Fibroblast of the aortic adventitia (primary cell): ENCODE measurements at regions not wholly inside any gene's neighbourhood (a gene's known extent, or its start where the extent isn't known, plus 50 kb on each side); places are given as distances from the start of the nearest gene placed in this dataset.

Source experiments
- DNase-seq: peaks from one replicate; pipeline ENCODE4 v3.0.0-alpha.2; 2010; ENCODE audit warnings: low read depth
- H3K4me3 ChIP-seq: 2 replicates; pipeline ENCODE4 v1.5.1; 2011; ENCODE audit warnings: low read depth, mild to moderate bottlenecking, control low read depth, low read length, moderate library complexity
- TF ChIP-seq, protein P1 (sequence below): IDR thresholded peaks from 2 replicates; pipeline ENCODE4 v1.5.1; 2011; ENCODE audit warnings: mild to moderate bottlenecking, low read length, control low read depth, inconsistent platforms; ENCODE audit not compliant: insufficient read depth

DNA sequence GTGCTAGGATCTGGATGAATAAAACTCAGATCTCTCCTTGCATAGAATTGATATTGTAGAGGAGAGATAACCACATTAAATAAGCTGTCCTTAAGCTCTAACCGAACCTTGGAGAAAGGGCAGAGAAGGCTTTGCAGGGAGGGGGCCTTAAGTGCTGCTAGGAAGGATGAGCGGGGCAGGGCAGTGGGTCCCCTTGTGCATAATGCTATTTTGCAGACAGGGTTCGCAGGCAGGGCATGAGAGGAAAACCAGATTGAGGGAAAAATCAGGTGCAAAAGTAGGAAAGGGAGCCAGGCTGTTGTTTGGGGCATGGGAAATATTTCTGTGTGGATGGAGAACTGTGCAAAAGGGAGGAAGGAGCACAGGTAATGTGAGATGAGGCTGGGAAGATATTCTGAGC is 383.0 kb upstream of the JARID2 start:
- no peak overlapping the region for H3K4me3 ChIP-seq
- no peak for DNase-seq
- TF ChIP-seq, protein P1, sequence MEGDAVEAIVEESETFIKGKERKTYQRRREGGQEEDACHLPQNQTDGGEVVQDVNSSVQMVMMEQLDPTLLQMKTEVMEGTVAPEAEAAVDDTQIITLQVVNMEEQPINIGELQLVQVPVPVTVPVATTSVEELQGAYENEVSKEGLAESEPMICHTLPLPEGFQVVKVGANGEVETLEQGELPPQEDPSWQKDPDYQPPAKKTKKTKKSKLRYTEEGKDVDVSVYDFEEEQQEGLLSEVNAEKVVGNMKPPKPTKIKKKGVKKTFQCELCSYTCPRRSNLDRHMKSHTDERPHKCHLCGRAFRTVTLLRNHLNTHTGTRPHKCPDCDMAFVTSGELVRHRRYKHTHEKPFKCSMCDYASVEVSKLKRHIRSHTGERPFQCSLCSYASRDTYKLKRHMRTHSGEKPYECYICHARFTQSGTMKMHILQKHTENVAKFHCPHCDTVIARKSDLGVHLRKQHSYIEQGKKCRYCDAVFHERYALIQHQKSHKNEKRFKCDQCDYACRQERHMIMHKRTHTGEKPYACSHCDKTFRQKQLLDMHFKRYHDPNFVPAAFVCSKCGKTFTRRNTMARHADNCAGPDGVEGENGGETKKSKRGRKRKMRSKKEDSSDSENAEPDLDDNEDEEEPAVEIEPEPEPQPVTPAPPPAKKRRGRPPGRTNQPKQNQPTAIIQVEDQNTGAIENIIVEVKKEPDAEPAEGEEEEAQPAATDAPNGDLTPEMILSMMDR: no peak

DNA sequence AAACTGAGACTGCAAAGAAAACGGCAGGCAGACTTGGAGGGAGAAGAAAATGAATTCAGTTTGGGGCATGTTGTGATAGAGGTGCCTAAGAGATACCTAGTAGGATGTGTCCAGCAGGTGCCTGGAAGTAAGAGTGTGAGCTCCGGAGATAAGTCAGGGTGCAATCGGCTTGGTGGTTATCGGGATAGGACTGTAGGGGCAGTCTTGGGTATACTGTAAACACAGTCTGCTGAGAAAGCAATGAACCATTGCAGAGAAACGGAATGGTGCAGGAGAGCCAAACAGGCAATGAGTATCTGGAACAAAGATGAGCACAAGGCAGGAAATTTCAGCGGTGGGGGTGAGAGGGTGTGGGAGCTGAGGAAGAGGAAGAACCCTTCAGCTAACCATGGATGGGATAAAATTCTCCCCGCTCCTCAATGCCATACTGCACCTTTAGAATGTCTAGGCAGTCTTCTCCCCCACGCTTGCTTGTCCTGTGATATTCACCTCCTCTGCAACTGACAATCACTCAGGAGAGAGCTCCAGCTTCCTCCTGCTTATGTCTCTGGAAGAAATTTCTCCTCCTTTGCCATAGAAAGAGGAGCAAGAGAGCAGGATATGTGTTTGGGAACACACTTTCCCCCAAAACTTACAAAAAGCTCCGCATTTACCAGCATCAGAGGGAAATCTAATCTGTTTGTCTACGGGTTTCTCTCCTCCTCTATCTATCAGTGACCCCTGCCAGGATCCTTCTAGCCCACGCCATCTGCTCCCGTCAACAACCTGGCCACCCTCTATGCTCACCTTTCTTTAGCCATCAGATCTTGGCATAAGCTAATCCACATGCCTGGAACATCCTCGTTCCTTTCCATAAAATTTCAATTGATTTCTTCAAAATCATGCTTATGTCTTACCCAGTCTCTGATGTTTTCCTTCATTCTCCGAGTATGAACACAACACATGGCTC is 381.7 kb upstream of the JARID2 start:
- H3K4me3 ChIP-seq: no peak overlapping the region
- TF ChIP-seq, protein P1: no peak
- no peak for DNase-seq

DNA sequence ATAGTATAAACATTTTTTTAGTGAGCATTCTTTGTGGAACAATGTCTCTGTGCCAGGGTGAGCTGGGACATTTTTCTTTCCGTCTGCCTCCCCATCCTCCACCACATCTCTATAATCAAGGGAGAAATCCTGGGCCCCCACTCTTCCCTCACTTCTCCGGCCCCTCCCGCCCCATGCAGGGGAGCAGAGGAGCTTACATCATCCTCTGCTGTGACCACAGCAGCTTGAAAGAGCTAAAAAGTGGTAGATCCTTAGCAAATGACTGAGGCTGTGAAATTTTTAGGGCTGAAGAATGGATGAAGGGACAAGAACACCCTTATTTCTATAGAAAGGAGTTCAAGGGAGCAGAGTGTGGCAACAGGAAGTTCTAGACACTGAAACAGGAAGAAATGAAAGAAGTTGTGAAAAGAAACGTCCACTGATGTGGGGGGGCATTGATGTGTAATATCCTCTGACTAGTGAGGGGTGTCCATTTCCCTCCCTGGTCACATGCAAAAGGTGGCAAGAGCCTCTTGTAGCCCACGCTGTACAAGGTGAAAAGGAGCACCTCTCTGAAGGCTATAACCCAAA is 380.3 kb upstream of the JARID2 start:
- peak; percentile 12 for DNase-seq

DNA sequence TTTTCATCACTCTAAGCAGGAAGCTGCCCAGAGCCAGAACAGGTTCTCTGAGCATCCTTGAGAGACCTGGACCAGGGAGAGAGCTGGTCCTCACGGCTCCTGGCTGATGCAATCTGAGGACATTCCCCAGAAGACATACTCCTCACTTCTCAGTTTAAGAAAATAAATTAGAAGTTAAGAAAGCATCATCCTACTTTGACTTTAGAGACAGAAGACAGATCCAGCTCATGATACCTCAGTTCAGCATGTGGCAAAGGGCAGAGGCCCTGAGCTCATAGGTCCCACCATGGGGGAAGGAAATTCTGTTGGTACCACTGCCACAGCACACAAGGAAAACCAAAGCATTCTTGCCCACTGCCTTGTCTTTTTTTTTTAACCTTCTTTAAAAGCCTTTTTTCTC is 378.1 kb upstream of the JARID2 start:
- TF ChIP-seq, protein P1: no peak
- DNase-seq: peak; percentile 21
- H3K4me3 ChIP-seq: no peak overlapping the region

More for the DNA sequence above, 380.3 kb upstream of the JARID2 start:
- H3K4me3 ChIP-seq: no peak overlapping the region
- TF ChIP-seq, protein P1: no peak

DNA sequence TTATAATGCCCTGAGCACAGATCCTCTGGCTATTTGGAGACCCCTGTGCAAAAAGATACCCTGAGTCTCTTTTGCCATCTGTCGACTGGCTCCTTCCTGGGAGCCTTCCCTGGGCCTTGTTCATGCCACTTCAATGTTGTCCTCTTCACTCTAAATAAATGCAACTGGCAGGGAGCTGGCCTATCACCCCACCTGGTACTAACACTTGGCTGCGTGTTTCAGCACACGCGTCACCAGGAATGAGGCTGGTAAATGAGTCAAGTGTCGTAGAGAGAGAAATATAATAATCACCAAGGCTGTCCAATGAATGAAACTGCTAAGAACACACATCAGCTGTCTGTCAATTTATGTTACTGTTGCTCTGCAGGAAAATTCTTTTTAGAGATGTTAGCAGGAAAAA is 374.6 kb upstream of the JARID2 start:
- H3K4me3 ChIP-seq: no peak overlapping the region
- no peak for DNase-seq
- TF ChIP-seq, protein P1: no peak

DNA sequence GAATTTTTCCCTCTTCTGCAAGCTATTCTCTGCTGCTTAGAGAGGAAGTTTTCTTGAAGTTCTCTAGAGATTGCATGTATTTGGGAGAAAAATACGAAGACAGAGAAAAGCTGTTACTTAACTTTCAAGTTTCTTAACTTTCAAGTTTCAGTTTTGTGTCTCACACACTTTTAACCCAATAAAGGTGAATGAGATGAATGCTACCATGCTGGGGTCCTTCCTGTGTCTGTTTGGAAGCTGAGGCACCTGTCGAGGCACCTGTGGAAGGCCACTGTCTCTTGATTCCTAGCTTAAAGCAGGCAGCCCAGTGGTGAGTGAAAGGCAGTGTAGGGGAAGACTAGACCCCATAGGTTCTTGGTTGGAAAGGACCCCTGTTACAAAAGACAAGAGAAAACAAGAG is 372.8 kb upstream of the JARID2 start:
- no peak overlapping the region for H3K4me3 ChIP-seq
- no peak for DNase-seq
- TF ChIP-seq, protein P1: no peak
